ENCODE measurements at regions not wholly inside any gene's neighbourhood (a gene's known extent, or its start where the extent isn't known, plus 50 kb on each side); places are given as distances from the start of the nearest gene placed in this dataset.
A peak's percentile ranks its signal among the peaks of the same experiment; 100 is the strongest.

GRCh38 chr1:213728593-213729536 is 258.9 kb upstream of the PROX1 start:
- POLR2A ChIA-PET, result no interaction called here

GRCh38 chr1:213733705-213734104 is 254.1 kb upstream of the PROX1 start:
- Mint-ChIP-seq H3K4me3 (no peak overlapping the region), H3K27me3 (no peaks in the 10 kb centered on the region), H3K36me3 (ENCODE audit: low read depth) (no peaks in the 10 kb centered on the region), H3K27ac (no peak overlapping the region), H3K4me1 (no peaks in the 10 kb centered on the region), H3K9me3 (no peaks in the 10 kb centered on the region)
- CTCF ChIA-PET, result no interaction called here
- POLR2A ChIA-PET, result no interaction called here
- no peak for DNase-seq

More at GRCh38 chr1:213728593-213729536, 258.9 kb upstream of the PROX1 start:
- CTCF ChIA-PET, result interaction anchor here (0.6 kb wide), 1 partner anchor 750 kb away, joined by 3 read pairs; no protein-coding TSS in a partner anchor
- no peaks in the 10 kb centered on the region for H3K4me1 Mint-ChIP-seq
- H3K4me3 Mint-ChIP-seq, result no peak overlapping the region
- no peak overlapping the region for H3K27ac Mint-ChIP-seq
- no peaks in the 10 kb centered on the region for H3K36me3 Mint-ChIP-seq (ENCODE audit: low read depth)
- DNase-seq, result no peak
- no peaks in the 10 kb centered on the region for H3K27me3 Mint-ChIP-seq
- no peaks in the 10 kb centered on the region for H3K9me3 Mint-ChIP-seq

GRCh38 chr1:213737398-213738035 is 250.3 kb upstream of the PROX1 start:
- ChIA-PET POLR2A (no interaction called here), CTCF (no interaction called here)
- Mint-ChIP-seq H3K36me3 (ENCODE audit: low read depth) (no peaks in the 10 kb centered on the region), H3K9me3 (no peaks in the 10 kb centered on the region), H3K4me3 (no peak overlapping the region), H3K27ac (no peak overlapping the region), H3K4me1 (no peaks in the 10 kb centered on the region), H3K27me3 (no peaks in the 10 kb centered on the region)
- no peak for DNase-seq

- Mint-ChIP-seq H3K9me3 (no peaks in the 10 kb centered on the region), H3K4me3 (no peak overlapping the region), H3K36me3 (ENCODE audit: low read depth) (no peaks in the 10 kb centered on the region), H3K27me3 (no peaks in the 10 kb centered on the region), H3K4me1 (no peaks in the 10 kb centered on the region), H3K27ac (no peak overlapping the region)
- CTCF ChIA-PET, result no interaction called here
- DNase-seq, result no peak
- POLR2A ChIA-PET, result no interaction called here
Measured at GRCh38 chr1:213738658-213739057, 249.1 kb upstream of the PROX1 start.

- H3K4me1 Mint-ChIP-seq, result no peaks in the 10 kb centered on the region
- no peak overlapping the region for H3K27ac Mint-ChIP-seq
- no peak for DNase-seq
- H3K9me3 Mint-ChIP-seq, result no peaks in the 10 kb centered on the region
- no peak overlapping the region for H3K4me3 Mint-ChIP-seq
- H3K27me3 Mint-ChIP-seq, result no peaks in the 10 kb centered on the region
- CTCF ChIA-PET, result no interaction called here
- H3K36me3 Mint-ChIP-seq (ENCODE audit: low read depth), result no peaks in the 10 kb centered on the region
- POLR2A ChIA-PET, result no interaction called here
Measured at GRCh38 chr1:213742992-213743391, 244.8 kb upstream of the PROX1 start.

GRCh38 chr1:213744780-213745179 is 243.0 kb upstream of the PROX1 start:
- DNase-seq, result no peak
- POLR2A ChIA-PET, result no interaction called here
- Mint-ChIP-seq H3K36me3 (ENCODE audit: low read depth) (no peaks in the 10 kb centered on the region), H3K9me3 (no peaks in the 10 kb centered on the region), H3K4me1 (no peaks in the 10 kb centered on the region), H3K27me3 (no peaks in the 10 kb centered on the region), H3K27ac (no peak overlapping the region), H3K4me3 (no peak overlapping the region)
- CTCF ChIA-PET, result no interaction called here

- H3K27me3 Mint-ChIP-seq, result no peaks in the 10 kb centered on the region
Measured at GRCh38 chr1:213745451-213745850, 242.3 kb upstream of the PROX1 start.

GRCh38 chr1:213749558-213749957 is 238.2 kb upstream of the PROX1 start:
- Mint-ChIP-seq H3K9me3 (no peaks in the 10 kb centered on the region), H3K4me3 (no peak overlapping the region), H3K36me3 (ENCODE audit: low read depth) (no peaks in the 10 kb centered on the region), H3K4me1 (no peaks in the 10 kb centered on the region), H3K27me3 (no peaks in the 10 kb centered on the region), H3K27ac (no peak overlapping the region)
- DNase-seq, result no peak
- POLR2A ChIA-PET, result no interaction called here
- CTCF ChIA-PET, result no interaction called here

More at GRCh38 chr1:213745451-213745850, 242.3 kb upstream of the PROX1 start:
- ChIA-PET POLR2A (no interaction called here), CTCF (no interaction called here)
- DNase-seq, result no peak
- Mint-ChIP-seq H3K4me3 (no peak overlapping the region), H3K36me3 (ENCODE audit: low read depth) (no peaks in the 10 kb centered on the region), H3K9me3 (no peaks in the 10 kb centered on the region), H3K27ac (no peak overlapping the region), H3K4me1 (no peaks in the 10 kb centered on the region)

GRCh38 chr1:213750231-213751063 is 237.3 kb upstream of the PROX1 start:
- POLR2A ChIA-PET, result no interaction called here
- CTCF ChIA-PET, result no interaction called here

GRCh38 chr1:213751064-213751397 is 236.7 kb upstream of the PROX1 start:
- Mint-ChIP-seq H3K27me3 (no peaks in the 10 kb centered on the region), H3K9me3 (no peaks in the 10 kb centered on the region), H3K36me3 (ENCODE audit: low read depth) (no peaks in the 10 kb centered on the region), H3K4me1 (no peaks in the 10 kb centered on the region), H3K4me3 (no peak overlapping the region), H3K27ac (no peak overlapping the region)
- no peak for DNase-seq
- CTCF ChIA-PET, result no interaction called here
- POLR2A ChIA-PET, result no interaction called here

More at GRCh38 chr1:213750231-213751063, 237.3 kb upstream of the PROX1 start:
- no peaks in the 10 kb centered on the region for H3K27me3 Mint-ChIP-seq
- H3K4me3 Mint-ChIP-seq, result no peak overlapping the region
- no peaks in the 10 kb centered on the region for H3K9me3 Mint-ChIP-seq
- H3K36me3 Mint-ChIP-seq (ENCODE audit: low read depth), result no peaks in the 10 kb centered on the region
- no peak for DNase-seq
- H3K27ac Mint-ChIP-seq, result no peak overlapping the region
- no peaks in the 10 kb centered on the region for H3K4me1 Mint-ChIP-seq

GRCh38 chr1:213759359-213760181 is 228.2 kb upstream of the PROX1 start:
- Mint-ChIP-seq H3K4me3 (no peak overlapping the region), H3K9me3 (no peaks in the 10 kb centered on the region), H3K36me3 (ENCODE audit: low read depth) (no peaks in the 10 kb centered on the region), H3K4me1 (peaks cover 8% of the 10 kb centered on the region), H3K27ac (no peak overlapping the region), H3K27me3 (no peaks in the 10 kb centered on the region)
- ChIA-PET POLR2A (no interaction called here), CTCF (no interaction called here)
- no peak for DNase-seq

GRCh38 chr1:213761845-213762407 is 225.8 kb upstream of the PROX1 start:
- ChIA-PET POLR2A (no interaction called here), CTCF (interaction anchor here (0.7 kb wide), 1 partner anchor 573 kb away, joined by 4 read pairs; no protein-coding TSS in a partner anchor)
- Mint-ChIP-seq H3K27me3 (no peaks in the 10 kb centered on the region), H3K9me3 (no peaks in the 10 kb centered on the region), H3K4me3 (no peak overlapping the region), H3K27ac (no peak overlapping the region), H3K4me1 (peaks cover 8% of the 10 kb centered on the region), H3K36me3 (ENCODE audit: low read depth) (no peaks in the 10 kb centered on the region)
- DNase-seq, result peak; percentile 18
